ENCODE measurements at regions not wholly inside any gene's neighbourhood (a gene's known extent, or its start where the extent isn't known, plus 50 kb on each side); places are given as distances from the start of the nearest gene placed in this dataset.

DNA sequence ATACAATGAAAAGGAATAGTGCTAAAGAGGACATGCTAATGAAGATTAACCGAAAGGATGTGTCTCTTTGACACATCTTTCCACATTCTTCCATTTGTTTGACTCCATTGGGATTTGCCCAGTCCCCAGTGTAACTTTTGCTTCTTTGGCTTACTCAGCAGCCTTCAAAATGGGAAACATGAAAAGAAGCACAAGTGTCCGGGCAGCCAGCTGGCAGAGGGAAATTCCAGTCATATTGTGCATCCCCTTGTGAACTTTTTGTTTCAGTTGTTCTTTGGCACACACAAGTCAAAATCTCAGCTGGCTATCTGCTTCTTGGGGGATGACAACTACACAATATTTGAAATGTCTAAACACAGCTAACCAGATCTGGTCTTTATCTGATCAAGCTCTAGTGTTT, 157.4 kb downstream of the OGFRL1 start:
- no peak for DNase-seq (ENCODE audit: low spot score in 2 of 2)
- Histone ChIP-seq H3K27me3 (no peaks in the 10 kb centered on the region), H3K4me1 (no peaks in the 10 kb centered on the region), H3K9me3 (no peaks in the 10 kb centered on the region), H3K27ac (no peak overlapping the region), H3K4me3 (no peak overlapping the region), H3K36me3 (no peaks in the 10 kb centered on the region)
- TF ChIP-seq POLR2A (IDR thresholded peaks at IDR 0.05) (no peak), POLR2AphosphoS5 (IDR thresholded peaks at IDR 0.05) (no peak)
- TF ChIP-seq, protein P1, sequence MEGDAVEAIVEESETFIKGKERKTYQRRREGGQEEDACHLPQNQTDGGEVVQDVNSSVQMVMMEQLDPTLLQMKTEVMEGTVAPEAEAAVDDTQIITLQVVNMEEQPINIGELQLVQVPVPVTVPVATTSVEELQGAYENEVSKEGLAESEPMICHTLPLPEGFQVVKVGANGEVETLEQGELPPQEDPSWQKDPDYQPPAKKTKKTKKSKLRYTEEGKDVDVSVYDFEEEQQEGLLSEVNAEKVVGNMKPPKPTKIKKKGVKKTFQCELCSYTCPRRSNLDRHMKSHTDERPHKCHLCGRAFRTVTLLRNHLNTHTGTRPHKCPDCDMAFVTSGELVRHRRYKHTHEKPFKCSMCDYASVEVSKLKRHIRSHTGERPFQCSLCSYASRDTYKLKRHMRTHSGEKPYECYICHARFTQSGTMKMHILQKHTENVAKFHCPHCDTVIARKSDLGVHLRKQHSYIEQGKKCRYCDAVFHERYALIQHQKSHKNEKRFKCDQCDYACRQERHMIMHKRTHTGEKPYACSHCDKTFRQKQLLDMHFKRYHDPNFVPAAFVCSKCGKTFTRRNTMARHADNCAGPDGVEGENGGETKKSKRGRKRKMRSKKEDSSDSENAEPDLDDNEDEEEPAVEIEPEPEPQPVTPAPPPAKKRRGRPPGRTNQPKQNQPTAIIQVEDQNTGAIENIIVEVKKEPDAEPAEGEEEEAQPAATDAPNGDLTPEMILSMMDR (IDR thresholded peaks at IDR 0.05): no peak
- intact Hi-C loops (cut with DNase I; ENCODE audit: low total_unique reads): no loop called here

- Histone ChIP-seq H3K4me1 (no peaks in the 10 kb centered on the region), H3K36me3 (no peaks in the 10 kb centered on the region), H3K4me3 (no peak overlapping the region), H3K9me3 (no peaks in the 10 kb centered on the region), H3K27me3 (no peaks in the 10 kb centered on the region), H3K27ac (no peak overlapping the region)
- no peak for DNase-seq (ENCODE audit: low spot score in 2 of 2)
- TF ChIP-seq, protein P1 (IDR thresholded peaks at IDR 0.05): no peak
- TF ChIP-seq POLR2AphosphoS5 (IDR thresholded peaks at IDR 0.05): no peak
- TF ChIP-seq POLR2A (IDR thresholded peaks at IDR 0.05): no peak
- intact Hi-C loops (cut with DNase I; ENCODE audit: low total_unique reads): no loop called here
These were observed 157.9 kb downstream of the OGFRL1 start for GRCh38 chr6:71446470-71446869.

GRCh38 chr6:71452697-71453370, 164.2 kb downstream of the OGFRL1 start:
- Histone ChIP-seq H3K4me1 (no peaks in the 10 kb centered on the region), H3K4me3 (no peak overlapping the region), H3K27ac (no peak overlapping the region), H3K9me3 (no peaks in the 10 kb centered on the region), H3K27me3 (no peaks in the 10 kb centered on the region), H3K36me3 (no peaks in the 10 kb centered on the region)
- DNase-seq (ENCODE audit: low spot score in 2 of 2): no peak
- TF ChIP-seq POLR2AphosphoS5 (IDR thresholded peaks at IDR 0.05): no peak
- TF ChIP-seq, protein P1 (IDR thresholded peaks at IDR 0.05): no peak
- no peak for TF ChIP-seq POLR2A (IDR thresholded peaks at IDR 0.05)
- intact Hi-C loops (cut with DNase I; ENCODE audit: low total_unique reads): no loop called here

- DNase-seq (ENCODE audit: low spot score in 2 of 2): no peak
- no peaks in the 10 kb centered on the region for H3K36me3 ChIP-seq
- H3K4me1 ChIP-seq: no peaks in the 10 kb centered on the region
- H3K27ac ChIP-seq: no peak overlapping the region
- TF ChIP-seq, protein P1 (IDR thresholded peaks at IDR 0.05): no peak
- no peak for TF ChIP-seq POLR2A (IDR thresholded peaks at IDR 0.05)
- no peak for TF ChIP-seq POLR2AphosphoS5 (IDR thresholded peaks at IDR 0.05)
- no peak overlapping the region for H3K4me3 ChIP-seq
- H3K27me3 ChIP-seq: no peaks in the 10 kb centered on the region
- intact Hi-C loops (cut with DNase I; ENCODE audit: low total_unique reads): no loop called here
- H3K9me3 ChIP-seq: no peaks in the 10 kb centered on the region
These were observed 164.7 kb downstream of the OGFRL1 start for GRCh38 chr6:71453371-71453706.

DNA sequence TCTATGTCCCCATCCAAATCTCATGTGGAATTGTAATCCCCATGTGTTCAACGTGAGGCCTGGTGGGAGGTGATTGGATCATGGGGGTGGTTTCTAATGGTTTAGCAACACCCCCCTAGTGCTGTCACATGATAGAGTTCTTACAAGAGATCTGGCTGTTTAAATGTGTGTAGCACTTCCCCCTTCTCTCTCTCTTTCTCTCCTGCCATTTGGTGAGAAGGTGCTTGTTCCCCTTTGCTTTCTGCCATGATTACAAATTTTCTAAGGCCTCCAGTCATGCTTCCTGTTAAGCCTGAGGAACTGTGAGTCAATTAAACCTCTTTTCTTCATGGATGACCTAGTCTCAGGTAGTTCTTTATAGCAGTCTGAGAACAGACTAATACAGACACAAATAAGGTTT, 165.4 kb downstream of the OGFRL1 start:
- no peak for DNase-seq (ENCODE audit: low spot score in 2 of 2)
- Histone ChIP-seq H3K27me3 (no peaks in the 10 kb centered on the region), H3K36me3 (no peaks in the 10 kb centered on the region), H3K9me3 (no peaks in the 10 kb centered on the region), H3K4me3 (no peak overlapping the region), H3K4me1 (no peaks in the 10 kb centered on the region), H3K27ac (no peak overlapping the region)
- TF ChIP-seq, protein P1 (IDR thresholded peaks at IDR 0.05): no peak
- TF ChIP-seq POLR2AphosphoS5 (IDR thresholded peaks at IDR 0.05): no peak
- no peak for TF ChIP-seq POLR2A (IDR thresholded peaks at IDR 0.05)
- intact Hi-C loops (cut with DNase I; ENCODE audit: low total_unique reads): no loop called here

Data from breast epithelium (tissue), 4 donors.